Activated T-cell treated with anti-CD3 and anti-CD28 coated beads for 1 hour (primary cell): ENCODE measurements at regions not wholly inside any gene's neighbourhood (a gene's known extent, or its start where the extent isn't known, plus 50 kb on each side); places are given as distances from the start of the nearest gene placed in this dataset.

ENCODE experiments used
- DNase-seq: peaks from one replicate; pipeline ENCODE4 v3.0.0-alpha.2; 2020; ENCODE audit warnings: low read depth

DNA sequence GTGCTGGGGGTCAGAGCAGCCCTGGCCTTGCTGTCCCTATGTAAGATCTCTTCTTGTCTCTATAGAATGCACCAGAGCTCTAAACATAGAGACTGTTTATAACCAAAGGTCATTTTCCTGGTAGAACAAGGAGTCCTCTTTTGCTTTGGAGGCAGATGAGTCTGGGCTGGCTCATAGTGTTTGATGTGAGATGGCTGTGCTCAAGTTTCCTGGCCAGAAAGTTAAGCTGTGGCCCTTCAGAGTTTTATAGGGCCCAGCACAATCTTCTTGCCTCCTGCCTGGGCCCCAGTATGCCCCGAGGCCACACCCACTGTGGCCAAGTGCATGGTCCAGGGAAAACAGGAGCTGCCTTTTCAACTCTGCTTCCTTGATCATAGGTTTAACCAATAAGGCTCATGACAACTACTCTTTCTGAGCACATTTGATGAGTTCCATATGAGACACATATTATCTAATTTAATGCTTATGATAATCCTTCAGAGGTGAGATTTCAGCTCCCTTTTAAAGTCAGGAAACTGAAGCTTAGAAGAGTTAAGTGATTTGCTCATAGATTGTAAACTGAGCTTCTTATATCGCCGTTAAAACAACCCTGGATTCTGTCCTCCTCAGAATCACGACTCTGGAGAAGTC, 66.3 kb downstream of the MYCN start:
- DNase-seq: no peak

DNA sequence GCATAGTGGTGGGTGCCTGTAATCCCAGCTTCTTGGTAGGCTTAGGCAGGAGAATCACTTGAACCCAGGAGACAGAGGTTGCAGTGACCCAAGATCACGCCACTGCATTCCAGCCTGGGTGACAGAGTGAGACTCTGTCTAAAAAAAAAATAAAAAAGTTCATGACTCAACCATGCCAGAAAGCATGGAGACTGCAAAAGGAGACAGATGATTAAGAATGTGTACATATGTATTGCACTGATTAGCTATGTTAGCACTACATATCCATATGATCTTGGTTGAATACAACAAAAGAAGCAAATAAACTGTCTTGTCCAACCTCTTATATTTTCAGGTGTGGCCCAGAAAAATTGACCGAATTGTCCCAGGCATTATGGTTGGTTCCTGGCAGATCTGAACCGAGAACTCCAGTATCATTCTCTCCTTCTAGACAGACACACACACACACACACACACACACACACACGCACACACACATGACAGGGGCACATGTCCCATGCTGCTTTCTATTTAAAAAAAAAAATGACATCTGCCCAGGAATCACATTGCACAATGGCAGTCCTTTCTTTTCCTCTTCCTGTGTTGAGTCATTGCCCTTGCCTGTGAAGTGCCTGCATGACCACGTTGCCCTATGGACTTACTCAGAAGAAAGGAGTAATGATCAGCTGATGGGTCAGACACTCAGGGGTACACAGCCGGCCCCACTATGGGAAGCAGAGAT, 65.6 kb downstream of the MYCN start:
- no peak for DNase-seq

- DNase-seq: no peak
Measured at GRCh38 chr2:16005389-16005788, 65.0 kb downstream of the MYCN start.

- no peak for DNase-seq
Measured at GRCh38 chr2:16003809-16004208, 63.5 kb downstream of the MYCN start.

DNA sequence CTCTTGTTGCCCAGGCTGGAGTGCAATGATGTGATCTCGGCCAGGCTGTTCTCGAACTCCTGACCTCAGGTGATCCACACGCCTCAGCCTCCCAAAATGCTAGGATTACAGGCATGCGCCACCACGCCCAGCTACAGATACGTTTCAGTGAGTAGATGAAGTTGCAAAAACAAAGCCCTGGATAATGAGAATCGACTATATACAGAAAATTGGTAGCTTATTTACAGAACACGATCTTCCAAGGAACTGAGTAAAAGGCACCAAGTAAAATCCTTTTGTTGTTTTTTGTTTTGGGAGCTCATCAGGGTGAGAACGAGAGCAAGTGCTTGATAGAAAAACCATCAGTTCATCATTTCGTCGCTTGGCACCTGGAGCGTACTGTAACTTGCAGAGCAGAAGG, 62.8 kb downstream of the MYCN start:
- no peak for DNase-seq

GRCh38 chr2:16002575-16002974, 62.2 kb downstream of the MYCN start:
- no peak for DNase-seq

GRCh38 chr2:16002144-16002543, 61.8 kb downstream of the MYCN start:
- DNase-seq: no peak

GRCh38 chr2:16000642-16001041, 60.3 kb downstream of the MYCN start:
- DNase-seq: no peak

GRCh38 chr2:15999596-16000469, 59.5 kb downstream of the MYCN start:
- no peak for DNase-seq

GRCh38 chr2:15997728-15998280, 57.5 kb downstream of the MYCN start:
- DNase-seq: no peak

GRCh38 chr2:15996536-15997423, 56.4 kb downstream of the MYCN start:
- DNase-seq: no peak
